Gastroesophageal sphincter (tissue), 3 donors: ENCODE measurements at regions not wholly inside any gene's neighbourhood (a gene's known extent, or its start where the extent isn't known, plus 50 kb on each side); places are given as distances from the start of the nearest gene placed in this dataset.

Source experiments
- CTCF ChIP-seq, 4 experiments: fragments of 200-600 bp in 2 of 4; fragments of 450-650 bp in 2 of 4; sonication (generic) in 1 of 4; IDR thresholded peaks; one replicate each; pipeline ENCODE4 v1.5.1; 2017 to 2019; ENCODE audit warnings: antibody characterized with exemption in 4 of 4, mild to moderate bottlenecking in 2 of 4, moderate library complexity in 2 of 4
- POLR2A ChIP-seq, 2 donors: fragments of 450-650 bp; IDR thresholded peaks; one replicate each; pipeline ENCODE4 v1.6.1; 2017; ENCODE audit warnings: antibody characterized with exemption in 2 of 2, mild to moderate bottlenecking in 2 of 2, moderate library complexity in 1 of 2

DNA sequence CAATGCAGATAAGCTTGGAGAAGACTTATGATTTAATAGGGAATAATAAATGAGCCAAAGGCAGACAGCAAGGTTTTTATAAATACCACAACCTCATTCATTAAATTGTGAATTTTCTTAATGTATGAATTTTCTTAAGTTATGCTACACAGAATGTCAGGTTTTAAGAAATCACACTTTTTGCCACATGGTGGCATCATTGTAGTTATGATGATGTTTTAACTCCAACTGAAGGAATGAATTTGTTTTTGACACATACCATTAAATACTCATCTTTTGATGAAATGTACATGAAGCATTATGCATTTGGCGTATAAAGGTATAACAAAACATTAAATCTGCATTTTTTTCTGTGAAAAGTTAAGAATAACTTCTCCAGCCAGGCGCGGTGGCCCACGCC is 524.1 kb upstream of the FBXO33 start:
- TF ChIP-seq CTCF (IDR thresholded peaks at IDR 0.05) (no peak), POLR2A (IDR thresholded peaks at IDR 0.05) (no peak)
